Caco-2 (cell line): ENCODE measurements at regions not wholly inside any gene's neighbourhood (a gene's known extent, or its start where the extent isn't known, plus 50 kb on each side); places are given as distances from the start of the nearest gene placed in this dataset.

Experiments used
- BruUV-seq: library from RNA; stranded (reverse); fragments of 400-500 nt; replicated peaks from 2 replicates; lab custom pipeline; 2021; lab: Mats Ljungman, UMichigan
- CTCF ChIA-PET: fragments of 300-600 bp; sonication (Branson Sonifier 250); formaldehyde crosslinking; loops from one replicate; lab custom pipeline; 2022; ENCODE audit warnings: antibody characterized with exemption; lab: Charles Lee
- POLR2A ChIA-PET: fragments of 300-600 bp; sonication (Branson Sonifier 250); formaldehyde crosslinking; loops from one replicate; lab custom pipeline; 2022; ENCODE audit warnings: antibody characterized with exemption; lab: Charles Lee
- DNase-seq, 2 experiments: peaks; one replicate each; pipeline versions ENCODE4 v3.0.0 to v3.0.0-alpha.2; 2020 to 2022
- H3K27me3 ChIP-seq: replicated peaks from 2 replicates; pipeline ENCODE4 v1.6.0; 2011; ENCODE audit warnings: low read length; ENCODE audit not compliant: control insufficient read depth, insufficient read depth
- H3K36me3 ChIP-seq: 2 replicates; pipeline ENCODE4 v1.5.1; 2011; ENCODE audit warnings: low read length; ENCODE audit not compliant: control insufficient read depth, insufficient read depth
- H3K4me1 ChIP-seq: fragments of 250-450 bp; sonication (Bioruptor Pico); 2 replicates; pipeline ENCODE4 v1.5.1; 2020; ENCODE audit warnings: mild to moderate bottlenecking
- H3K4me3 ChIP-seq: 2 replicates; pipeline ENCODE4 v1.5.1; 2011; ENCODE audit warnings: low read depth, mild to moderate bottlenecking, control low read depth, low read length
- H3K9me3 ChIP-seq: fragments of 250-450 bp; sonication (Bioruptor Pico); 2 replicates; pipeline ENCODE4 v1.5.1; 2020; ENCODE audit warnings: mild to moderate bottlenecking, moderate library complexity
- H3K27ac Mint-ChIP-seq: one replicate; pipeline ENCODE4 v1.8.0; 2022; ENCODE audit warnings: mixed read lengths; ENCODE audit not compliant: unreplicated experiment
- H3K27me3 Mint-ChIP-seq: one replicate; pipeline ENCODE4 v1.8.0; 2022; ENCODE audit warnings: mixed read lengths; ENCODE audit not compliant: insufficient read depth, unreplicated experiment
- H3K36me3 Mint-ChIP-seq: one replicate; pipeline ENCODE4 v1.8.0; 2022; ENCODE audit warnings: mild to moderate bottlenecking, mixed read lengths; ENCODE audit not compliant: insufficient read depth, unreplicated experiment
- H3K4me1 Mint-ChIP-seq: one replicate; pipeline ENCODE4 v1.8.0; 2022; ENCODE audit warnings: low read depth, mixed read lengths; ENCODE audit not compliant: unreplicated experiment
- H3K4me3 Mint-ChIP-seq: one replicate; pipeline ENCODE4 v1.8.0; 2022; ENCODE audit warnings: mild to moderate bottlenecking, moderate library complexity, mixed read lengths; ENCODE audit not compliant: unreplicated experiment
- H3K9me3 Mint-ChIP-seq: one replicate; pipeline ENCODE4 v1.8.0; 2022; ENCODE audit warnings: mixed read lengths; ENCODE audit not compliant: unreplicated experiment
- intact Hi-C: fragments of 100-400 bp; cut with micrococcal nuclease; formaldehyde crosslinking; loops from one replicate; pipeline ENCODE4 v1.10.0; 2022; ENCODE audit not compliant: unreplicated experiment
- TF ChIP-seq, protein P1 (sequence below), 2 experiments: fragments of 200-600 bp in 1 of 2; IDR thresholded peaks; 1 replicate in 1 of 2; 2 replicates in 1 of 2; pipeline versions ENCODE4 v1.5.1 to v1.8.0; 2011 to 2022; ENCODE audit warnings: antibody characterized with exemption in 1 of 2, control low read depth in 1 of 2, inconsistent platforms in 1 of 2, low read depth in 1 of 2, low read length in 1 of 2, mild to moderate bottlenecking in 1 of 2, moderate library complexity in 1 of 2; ENCODE audit not compliant: insufficient read depth in 1 of 2, severe bottlenecking in 1 of 2, unreplicated experiment in 1 of 2

DNA sequence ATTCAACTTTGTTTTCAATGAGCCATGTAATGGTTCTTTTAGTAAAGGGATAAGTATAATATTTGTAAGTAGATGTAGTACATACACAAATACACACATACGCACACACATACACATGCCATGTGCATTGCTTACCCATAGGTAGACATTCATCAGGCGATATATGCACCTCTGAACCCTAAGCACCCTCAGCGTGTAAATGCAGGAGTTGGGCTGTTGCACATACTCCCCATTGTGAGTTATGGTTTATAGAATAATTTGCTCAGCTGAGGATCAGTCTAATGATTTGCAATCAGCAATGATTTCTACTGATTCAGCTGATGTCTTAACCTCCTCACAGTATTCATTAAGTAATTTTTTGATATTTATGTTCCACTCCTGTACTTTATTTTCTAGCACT is 217.6 kb upstream of the ETAA1 start:
- no TSS peak for BruUV-seq
- no peaks in the 10 kb centered on the region for H3K9me3 Mint-ChIP-seq
- ChIA-PET CTCF (no interaction called here), POLR2A (no interaction called here)
- TF ChIP-seq, protein P1, sequence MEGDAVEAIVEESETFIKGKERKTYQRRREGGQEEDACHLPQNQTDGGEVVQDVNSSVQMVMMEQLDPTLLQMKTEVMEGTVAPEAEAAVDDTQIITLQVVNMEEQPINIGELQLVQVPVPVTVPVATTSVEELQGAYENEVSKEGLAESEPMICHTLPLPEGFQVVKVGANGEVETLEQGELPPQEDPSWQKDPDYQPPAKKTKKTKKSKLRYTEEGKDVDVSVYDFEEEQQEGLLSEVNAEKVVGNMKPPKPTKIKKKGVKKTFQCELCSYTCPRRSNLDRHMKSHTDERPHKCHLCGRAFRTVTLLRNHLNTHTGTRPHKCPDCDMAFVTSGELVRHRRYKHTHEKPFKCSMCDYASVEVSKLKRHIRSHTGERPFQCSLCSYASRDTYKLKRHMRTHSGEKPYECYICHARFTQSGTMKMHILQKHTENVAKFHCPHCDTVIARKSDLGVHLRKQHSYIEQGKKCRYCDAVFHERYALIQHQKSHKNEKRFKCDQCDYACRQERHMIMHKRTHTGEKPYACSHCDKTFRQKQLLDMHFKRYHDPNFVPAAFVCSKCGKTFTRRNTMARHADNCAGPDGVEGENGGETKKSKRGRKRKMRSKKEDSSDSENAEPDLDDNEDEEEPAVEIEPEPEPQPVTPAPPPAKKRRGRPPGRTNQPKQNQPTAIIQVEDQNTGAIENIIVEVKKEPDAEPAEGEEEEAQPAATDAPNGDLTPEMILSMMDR (IDR thresholded peaks at IDR 0.05; ENCODE audit: insufficient read depth in 1 of 2, low read depth in 1 of 2, low read length in 1 of 2, severe bottlenecking in 1 of 2, unreplicated experiment in 1 of 2), result no peak
- DNase-seq, result no peak
- no peak overlapping the region for H3K4me3 ChIP-seq
- H3K27me3 ChIP-seq, result no peaks in the 10 kb centered on the region
- no peak overlapping the region for H3K4me3 Mint-ChIP-seq
- no peaks in the 10 kb centered on the region for H3K36me3 ChIP-seq
- H3K9me3 ChIP-seq, result no peaks in the 10 kb centered on the region
- H3K4me1 ChIP-seq, result no peaks in the 10 kb centered on the region
- H3K27me3 Mint-ChIP-seq, result no peaks in the 10 kb centered on the region
- intact Hi-C loops, result no loop called here
- no peaks in the 10 kb centered on the region for H3K4me1 Mint-ChIP-seq
- H3K36me3 Mint-ChIP-seq, result no peaks in the 10 kb centered on the region
- no peak overlapping the region for H3K27ac Mint-ChIP-seq

DNA sequence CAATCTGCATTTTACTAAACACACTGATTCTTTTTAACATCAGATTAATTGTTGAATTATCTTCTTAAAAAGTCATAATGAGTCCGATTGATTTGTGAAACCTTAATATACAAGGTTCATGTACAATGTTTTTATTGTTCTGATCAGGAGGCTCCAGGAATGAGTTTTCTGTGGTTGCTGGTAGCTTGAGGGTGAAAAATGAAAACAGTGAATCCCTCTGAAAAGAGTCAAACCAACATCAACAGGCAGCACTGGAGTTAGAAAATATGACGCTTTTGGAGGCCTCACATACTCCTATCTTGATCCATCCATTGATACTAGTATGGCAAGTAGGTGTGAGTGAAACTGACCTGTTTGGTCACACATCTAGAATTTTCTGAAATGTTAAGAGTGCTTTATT is 216.3 kb upstream of the ETAA1 start:
- Mint-ChIP-seq H3K9me3 (peaks cover 2% of the 10 kb centered on the region), H3K27ac (no peak overlapping the region), H3K4me3 (no peak overlapping the region), H3K4me1 (no peaks in the 10 kb centered on the region), H3K27me3 (no peaks in the 10 kb centered on the region), H3K36me3 (no peaks in the 10 kb centered on the region)
- TF ChIP-seq, protein P1 (IDR thresholded peaks at IDR 0.05; ENCODE audit: insufficient read depth in 1 of 2, low read depth in 1 of 2, low read length in 1 of 2, severe bottlenecking in 1 of 2, unreplicated experiment in 1 of 2), result no peak
- BruUV-seq, result no TSS peak
- DNase-seq, result no peak
- Histone ChIP-seq H3K36me3 (no peaks in the 10 kb centered on the region), H3K4me3 (no peak overlapping the region), H3K27me3 (no peaks in the 10 kb centered on the region), H3K9me3 (no peaks in the 10 kb centered on the region), H3K4me1 (no peaks in the 10 kb centered on the region)
- intact Hi-C loops, result no loop called here
- ChIA-PET POLR2A (no interaction called here), CTCF (no interaction called here)

DNA sequence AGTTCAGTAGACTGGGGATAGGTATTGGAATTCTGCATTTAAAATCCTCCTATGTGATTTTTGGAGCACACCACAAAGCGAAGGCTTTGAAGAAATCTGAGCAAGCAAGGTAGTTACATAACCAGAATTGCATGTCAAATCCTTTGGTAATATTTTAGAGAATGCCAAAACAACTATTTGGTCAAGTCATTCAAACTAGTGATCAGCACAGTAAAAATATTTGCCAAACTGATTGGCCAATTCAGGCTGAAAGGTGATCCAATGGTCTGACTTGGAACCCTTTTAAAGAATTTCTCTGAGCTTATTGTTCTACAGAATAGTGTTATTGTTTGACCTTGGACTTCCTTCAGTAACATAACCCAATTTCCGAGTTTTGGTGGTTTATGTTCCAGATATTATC is 214.2 kb upstream of the ETAA1 start:
- DNase-seq, result no peak
- intact Hi-C loops, result no loop called here
- BruUV-seq, result no TSS peak

More for the DNA sequence above, 214.2 kb upstream of the ETAA1 start:
- POLR2A ChIA-PET, result no interaction called here
- Histone ChIP-seq H3K9me3 (no peaks in the 10 kb centered on the region), H3K4me3 (no peak overlapping the region), H3K27me3 (no peaks in the 10 kb centered on the region), H3K4me1 (no peaks in the 10 kb centered on the region), H3K36me3 (no peaks in the 10 kb centered on the region)
- peaks cover 6% of the 10 kb centered on the region for H3K9me3 Mint-ChIP-seq
- H3K27me3 Mint-ChIP-seq, result no peaks in the 10 kb centered on the region
- CTCF ChIA-PET, result no interaction called here
- H3K4me3 Mint-ChIP-seq, result no peak overlapping the region
- TF ChIP-seq, protein P1 (IDR thresholded peaks at IDR 0.05; ENCODE audit: insufficient read depth in 1 of 2, low read depth in 1 of 2, low read length in 1 of 2, severe bottlenecking in 1 of 2, unreplicated experiment in 1 of 2), result no peak
- no peaks in the 10 kb centered on the region for H3K4me1 Mint-ChIP-seq
- no peaks in the 10 kb centered on the region for H3K36me3 Mint-ChIP-seq
- H3K27ac Mint-ChIP-seq, result no peak overlapping the region
